Chondrocyte (in vitro differentiated cells): ENCODE measurements at regions not wholly inside any gene's neighbourhood (a gene's known extent, or its start where the extent isn't known, plus 50 kb on each side); places are given as distances from the start of the nearest gene placed in this dataset.

Source experiments
- DNase-seq: peaks from one replicate; pipeline ENCODE4 v3.0.0; 2021; ENCODE audit warnings: mixed read lengths, low spot score
- H3K27ac Mint-ChIP-seq: one replicate; pipeline ENCODE4 v1.8.0; 2021; ENCODE audit warnings: mild to moderate bottlenecking, moderate library complexity, mixed read lengths; ENCODE audit not compliant: unreplicated experiment
- H3K27me3 Mint-ChIP-seq: 2 replicates; pipeline ENCODE4 v1.8.0; 2021; ENCODE audit warnings: low read depth, mixed read lengths
- H3K36me3 Mint-ChIP-seq: 2 replicates; pipeline ENCODE4 v1.8.0; 2021; ENCODE audit warnings: low read depth, mixed read lengths
- H3K4me1 Mint-ChIP-seq: 2 replicates; pipeline ENCODE4 v1.8.0; 2021; ENCODE audit warnings: low read depth, mild to moderate bottlenecking, mixed read lengths
- H3K4me3 Mint-ChIP-seq: one replicate; pipeline ENCODE4 v1.8.0; 2021; ENCODE audit warnings: mild to moderate bottlenecking, moderate library complexity, mixed read lengths; ENCODE audit not compliant: unreplicated experiment
- H3K9me3 Mint-ChIP-seq: 2 replicates; pipeline ENCODE4 v1.8.0; 2021; ENCODE audit warnings: low read depth, mixed read lengths
- CTCF ChIP-seq: fragments of 200-600 bp; sonication (generic); IDR thresholded peaks from 2 replicates; pipeline ENCODE4 v1.5.0; 2021; ENCODE audit warnings: antibody characterized with exemption, mild to moderate bottlenecking, moderate library complexity

- no peak overlapping the region for H3K4me3 Mint-ChIP-seq
- no peaks in the 10 kb centered on the region for H3K36me3 Mint-ChIP-seq
- peaks cover 26% of the 10 kb centered on the region for H3K9me3 Mint-ChIP-seq
- H3K27ac Mint-ChIP-seq, result no peak overlapping the region
- H3K27me3 Mint-ChIP-seq, result no peaks in the 10 kb centered on the region
- no peak for DNase-seq
- peaks cover 3% of the 10 kb centered on the region for H3K4me1 Mint-ChIP-seq
- TF ChIP-seq CTCF, result no peak
These were observed 1217.8 kb upstream of the ADGRL2 start for GRCh38 chr1:80582980-80583379.

- H3K9me3 Mint-ChIP-seq, result peaks cover 16% of the 10 kb centered on the region
- H3K4me3 Mint-ChIP-seq, result no peak overlapping the region
- no peak for TF ChIP-seq CTCF
- no peak for DNase-seq
- peaks cover 3% of the 10 kb centered on the region for H3K4me1 Mint-ChIP-seq
- H3K36me3 Mint-ChIP-seq, result no peaks in the 10 kb centered on the region
- H3K27ac Mint-ChIP-seq, result no peak overlapping the region
- H3K27me3 Mint-ChIP-seq, result no peaks in the 10 kb centered on the region
These were observed 1221.7 kb upstream of the ADGRL2 start for GRCh38 chr1:80579055-80579454.

- no peaks in the 10 kb centered on the region for H3K4me1 Mint-ChIP-seq
- H3K9me3 Mint-ChIP-seq, result no peaks in the 10 kb centered on the region
- no peak for TF ChIP-seq CTCF
- H3K4me3 Mint-ChIP-seq, result no peak overlapping the region
- H3K27me3 Mint-ChIP-seq, result no peaks in the 10 kb centered on the region
- H3K36me3 Mint-ChIP-seq, result no peaks in the 10 kb centered on the region
- no peak for DNase-seq
- H3K27ac Mint-ChIP-seq, result no peak overlapping the region
These were observed 1233.9 kb upstream of the ADGRL2 start for GRCh38 chr1:80566867-80567266.

GRCh38 chr1:80566123-80566522 is 1234.6 kb upstream of the ADGRL2 start:
- Mint-ChIP-seq H3K9me3 (no peaks in the 10 kb centered on the region), H3K27ac (no peak overlapping the region)
- TF ChIP-seq CTCF, result no peak

GRCh38 chr1:80565406-80565805 is 1235.3 kb upstream of the ADGRL2 start:
- Mint-ChIP-seq H3K9me3 (peaks cover 1% of the 10 kb centered on the region), H3K36me3 (no peaks in the 10 kb centered on the region), H3K4me3 (no peak overlapping the region), H3K4me1 (no peaks in the 10 kb centered on the region), H3K27me3 (no peaks in the 10 kb centered on the region), H3K27ac (no peak overlapping the region)
- TF ChIP-seq CTCF, result no peak
- DNase-seq, result no peak

More at GRCh38 chr1:80566123-80566522, 1234.6 kb upstream of the ADGRL2 start:
- Mint-ChIP-seq H3K36me3 (no peaks in the 10 kb centered on the region), H3K27me3 (no peaks in the 10 kb centered on the region), H3K4me1 (no peaks in the 10 kb centered on the region), H3K4me3 (no peak overlapping the region)
- DNase-seq, result no peak
